ENCODE measurements at regions not wholly inside any gene's neighbourhood (a gene's known extent, or its start where the extent isn't known, plus 50 kb on each side); places are given as distances from the start of the nearest gene placed in this dataset.
A peak's percentile ranks its signal among the peaks of the same experiment; 100 is the strongest.
"Not testable (repeated sequence)": the region's sequence is repeated elsewhere in the genome, so short reads cannot be mapped to it uniquely, and the experiment has no call there.

DNA sequence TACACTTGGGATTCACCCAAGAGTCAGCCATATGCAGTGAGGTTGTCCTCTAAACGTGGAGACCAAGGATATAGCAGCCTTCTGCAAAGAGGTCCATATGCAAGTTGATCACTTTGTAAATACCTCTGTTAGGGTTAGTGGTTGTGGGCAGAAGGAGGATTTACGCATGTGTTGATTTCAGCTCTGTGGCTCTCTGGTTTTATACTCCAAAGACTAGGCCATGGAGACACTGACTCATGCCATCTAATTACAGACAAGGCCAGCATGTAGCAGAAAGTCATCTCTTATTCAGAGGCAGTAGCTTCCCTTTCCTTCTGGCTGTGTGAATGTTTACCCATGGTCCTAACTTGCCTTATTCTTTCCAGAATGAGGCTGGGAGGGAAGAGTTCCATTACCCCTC is 140.9 kb upstream of the GOLGA6L4 start:
- not testable (repeated sequence) for DNase-seq (ENCODE audit: low read depth in 2 of 2)

DNA sequence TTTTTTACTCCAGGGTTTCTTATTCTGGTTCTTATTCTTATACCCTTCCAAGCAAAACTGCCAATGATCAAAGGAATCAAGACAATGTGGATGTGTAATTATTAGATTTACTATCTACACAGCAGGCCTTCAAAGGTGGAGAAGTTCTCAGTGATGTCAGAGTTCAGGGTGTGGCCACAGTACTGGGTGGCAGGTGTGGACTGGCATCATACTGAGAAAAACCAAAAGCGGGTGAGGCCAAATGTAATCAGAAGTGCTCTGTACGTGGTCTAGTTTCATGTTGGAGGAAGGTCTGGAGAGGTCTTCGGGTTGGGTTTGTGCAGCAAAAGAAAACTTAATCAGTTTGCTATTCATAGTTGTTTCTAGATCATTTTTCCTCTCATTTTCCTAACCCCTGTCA is 138.5 kb upstream of the GOLGA6L4 start:
- not testable (repeated sequence) for DNase-seq (ENCODE audit: low read depth in 2 of 2)

DNA sequence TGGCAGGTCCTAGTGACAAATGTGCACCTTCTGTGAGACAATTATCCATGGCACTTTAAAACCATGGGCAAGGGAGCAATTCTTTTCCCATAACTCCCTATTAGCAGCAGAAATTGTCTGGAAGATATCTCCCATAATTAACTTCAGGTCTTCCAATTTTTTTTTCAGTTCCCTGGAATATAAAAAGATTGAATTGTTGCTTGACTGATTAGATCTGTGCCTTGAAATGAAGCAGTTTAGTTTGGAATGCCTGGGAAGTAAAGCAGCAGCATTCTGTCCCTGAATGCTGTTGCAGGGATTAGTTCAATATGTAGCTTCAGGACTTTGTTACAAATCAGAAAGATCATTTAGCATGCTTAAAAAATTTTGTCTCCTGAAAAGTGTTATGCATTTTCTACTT is 137.0 kb upstream of the GOLGA6L4 start:
- DNase-seq (ENCODE audit: low read depth in 2 of 2): no peak

- no peak for DNase-seq (ENCODE audit: low read depth in 2 of 2)
Measured at GRCh38 chr15:84099181-84099580, 136.4 kb upstream of the GOLGA6L4 start.

DNA sequence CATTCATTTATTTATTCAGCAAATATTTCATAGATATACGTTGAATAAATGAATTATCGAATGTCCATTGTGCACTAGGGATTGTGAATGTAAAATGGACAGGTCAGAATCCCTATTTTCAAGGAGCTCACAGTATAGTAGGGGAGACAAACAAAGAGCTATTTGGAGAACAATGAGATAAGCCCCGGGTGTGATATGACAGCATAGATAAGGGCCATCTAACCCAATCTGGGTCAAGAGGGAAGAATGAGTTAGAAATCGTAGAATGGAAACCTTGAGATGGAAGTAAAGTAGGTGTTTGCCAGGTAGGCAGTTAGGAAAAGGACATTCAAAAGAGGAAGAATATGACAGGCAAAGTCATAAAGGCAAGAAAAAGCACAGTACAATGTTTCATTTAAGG is 132.2 kb upstream of the GOLGA6L4 start:
- DNase-seq (ENCODE audit: low read depth in 2 of 2): no peak

DNA sequence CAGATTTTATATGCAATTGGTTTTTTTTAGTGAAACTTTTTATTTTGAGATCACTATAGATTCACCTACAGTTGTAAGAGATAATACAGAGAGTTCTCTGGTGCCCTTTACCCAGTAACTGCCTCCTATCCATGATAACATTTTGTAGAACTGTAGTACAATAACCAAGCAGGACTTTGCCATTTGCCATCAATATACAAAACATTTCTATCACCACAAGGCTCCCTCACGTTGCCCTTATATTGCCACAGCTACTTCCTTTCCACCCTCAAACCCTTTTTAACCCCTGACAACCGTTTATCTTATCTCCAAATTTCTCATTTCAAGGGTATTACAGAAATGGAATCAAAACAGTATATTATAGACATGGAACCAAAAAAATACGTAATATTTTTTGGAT is 130.7 kb upstream of the GOLGA6L4 start:
- DNase-seq (ENCODE audit: low read depth in 2 of 2): no peak

- no peak for DNase-seq (ENCODE audit: low read depth in 2 of 2)
Measured at GRCh38 chr15:84108728-84109127, 126.8 kb upstream of the GOLGA6L4 start.

GRCh38 chr15:84111575-84111974 is 124.0 kb upstream of the GOLGA6L4 start:
- no peak for DNase-seq (ENCODE audit: low read depth in 2 of 2)

DNA sequence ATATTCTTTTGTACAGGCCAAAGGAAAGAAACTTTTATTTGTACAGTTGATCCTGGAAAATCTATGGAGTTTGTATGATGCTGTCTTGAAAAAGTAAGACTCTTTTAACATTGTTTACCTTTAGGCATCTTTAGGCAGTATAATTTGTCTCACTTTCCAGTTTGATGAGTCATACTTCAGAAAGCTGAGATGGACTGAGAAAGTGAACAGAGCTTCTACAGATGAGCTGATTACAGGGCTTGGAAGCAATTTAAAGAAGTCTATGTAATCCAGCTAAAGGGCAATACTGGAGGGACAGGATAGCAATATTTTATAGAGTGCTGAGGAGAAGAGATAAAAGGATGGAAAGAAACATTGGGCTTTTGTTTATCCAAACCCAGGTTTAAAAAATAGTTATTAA is 123.5 kb upstream of the GOLGA6L4 start:
- DNase-seq (ENCODE audit: low read depth in 2 of 2): no peak

DNA sequence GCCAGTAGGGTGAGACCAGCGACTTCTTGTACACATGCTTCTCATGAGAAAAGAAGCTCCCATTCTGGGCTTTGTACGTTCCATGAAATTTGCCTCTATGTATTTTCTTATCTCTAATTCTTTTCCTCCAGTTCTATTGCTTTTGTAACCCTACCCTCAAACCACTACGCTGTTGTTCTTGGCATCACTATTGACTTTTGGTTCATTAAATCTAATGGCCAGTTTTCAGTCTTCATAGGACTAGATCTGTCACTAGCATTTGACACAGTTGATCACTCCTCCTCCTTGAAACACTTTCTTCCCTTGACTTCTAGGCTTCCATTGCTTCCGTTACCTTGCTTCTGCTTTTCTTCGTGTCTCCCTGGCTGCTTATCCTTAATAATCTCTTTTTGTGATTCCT is 121.7 kb upstream of the GOLGA6L4 start:
- no peak for DNase-seq (ENCODE audit: low read depth in 2 of 2)

- DNase-seq (ENCODE audit: low read depth in 2 of 2): not testable (repeated sequence)
Measured at GRCh38 chr15:84114680-84115079, 120.9 kb upstream of the GOLGA6L4 start.

- not testable (repeated sequence) for DNase-seq (ENCODE audit: low read depth in 2 of 2)
Measured at GRCh38 chr15:84119351-84119750, 116.2 kb upstream of the GOLGA6L4 start.

- DNase-seq (ENCODE audit: low read depth in 2 of 2): not testable (repeated sequence)
Measured at GRCh38 chr15:84120903-84121302, 114.7 kb upstream of the GOLGA6L4 start.

DNA sequence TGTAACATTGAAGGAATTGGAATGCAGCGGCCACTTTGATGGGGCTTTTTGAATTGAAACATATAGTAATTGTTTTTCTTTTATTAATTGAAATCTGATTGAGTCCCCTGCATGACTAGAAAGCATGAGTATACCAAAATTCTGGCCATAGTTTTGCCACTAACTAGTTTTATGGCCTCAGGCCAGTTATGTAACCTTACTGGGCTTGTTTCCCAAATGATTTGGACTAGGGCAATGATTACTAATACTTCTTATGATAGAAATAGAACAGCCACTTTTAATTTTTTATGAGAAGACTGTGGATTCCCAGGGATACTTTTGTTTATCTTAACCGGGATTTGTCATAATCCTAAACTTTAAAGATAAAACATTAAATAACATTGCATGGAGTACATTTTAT is 106.9 kb upstream of the GOLGA6L4 start:
- DNase-seq (ENCODE audit: low read depth in 2 of 2): not testable (repeated sequence)

GRCh38 chr15:84130098-84130831 is 105.3 kb upstream of the GOLGA6L4 start:
- DNase-seq (ENCODE audit: low read depth in 2 of 2): not testable (repeated sequence)

DNA sequence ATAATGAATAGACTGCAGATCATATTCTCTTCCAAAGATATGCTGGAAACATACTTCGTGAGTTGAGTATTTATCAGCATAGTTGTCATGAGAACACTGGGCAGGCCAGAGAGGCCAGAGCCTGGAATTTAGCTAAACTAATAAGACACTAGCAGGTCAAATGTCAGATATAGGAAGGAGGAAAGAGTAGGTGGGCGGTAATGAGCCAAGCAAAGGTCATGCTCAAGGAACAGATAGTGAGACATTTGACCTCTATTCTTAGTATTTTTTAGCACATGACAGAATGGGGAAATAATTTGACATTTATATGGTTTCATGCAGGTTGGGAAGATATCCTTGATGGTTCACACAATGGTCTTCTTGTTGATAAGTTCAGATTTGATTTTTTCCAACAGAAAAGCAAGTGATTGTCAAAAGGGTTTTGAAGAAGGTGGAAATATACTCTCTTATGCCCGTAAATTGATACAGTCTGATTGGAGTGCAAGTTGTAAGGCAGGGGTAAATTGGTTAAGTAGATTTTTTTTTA is 99.6 kb upstream of the GOLGA6L4 start:
- DNase-seq (ENCODE audit: low read depth in 2 of 2): not testable (repeated sequence)

DNA sequence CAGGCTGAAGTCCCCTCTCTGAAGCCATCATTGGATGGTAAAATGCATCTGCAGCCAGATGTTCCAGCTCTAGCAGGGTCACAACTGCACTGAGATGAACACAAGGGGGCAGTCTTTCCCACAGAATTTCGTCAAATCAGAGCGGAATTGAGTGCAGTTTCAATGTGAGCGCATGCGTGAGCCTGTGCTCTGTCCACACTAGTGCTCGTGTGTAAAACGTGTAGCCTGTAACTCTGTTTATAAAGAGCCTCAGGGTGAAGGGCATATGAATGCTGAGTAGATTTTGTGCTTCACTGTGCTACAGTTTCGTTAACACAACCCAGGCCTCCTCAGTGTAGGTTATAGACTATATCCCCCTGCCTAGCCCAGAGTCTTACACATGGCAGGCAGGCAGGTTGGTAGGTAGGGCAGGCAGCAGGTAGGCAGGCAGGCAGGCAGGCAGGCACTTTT is 92.7 kb upstream of the GOLGA6L4 start:
- DNase-seq (ENCODE audit: low read depth in 2 of 2): peak; percentile 35 to 51

DNA sequence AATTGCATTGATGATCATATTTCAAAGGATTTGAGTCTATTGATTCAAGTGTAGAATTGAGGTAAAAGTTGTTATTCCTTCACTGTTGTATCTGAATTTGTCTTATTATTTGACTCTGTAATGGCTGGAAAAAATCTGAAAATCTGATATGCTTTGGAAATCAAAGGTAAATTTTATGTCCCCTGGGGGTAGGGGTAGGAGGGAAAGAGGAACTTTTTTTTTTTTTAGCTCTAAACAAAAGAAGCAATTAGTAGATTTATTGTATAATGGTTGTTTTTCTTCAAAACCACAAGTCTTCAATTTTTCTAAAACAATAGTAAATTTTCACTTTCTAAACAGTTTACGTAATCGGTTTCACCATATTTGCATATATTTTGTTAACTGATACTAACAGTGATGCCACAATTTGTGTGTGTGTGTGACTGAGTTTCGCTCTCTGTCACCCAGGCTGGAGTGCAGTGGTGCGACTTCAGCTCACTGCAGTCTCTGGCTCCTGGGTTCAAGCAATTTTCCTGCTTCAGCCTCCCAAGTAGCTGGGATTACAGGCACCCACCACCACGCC is 91.7 kb upstream of the GOLGA6L4 start:
- DNase-seq (ENCODE audit: low read depth in 2 of 2): no peak

DNA sequence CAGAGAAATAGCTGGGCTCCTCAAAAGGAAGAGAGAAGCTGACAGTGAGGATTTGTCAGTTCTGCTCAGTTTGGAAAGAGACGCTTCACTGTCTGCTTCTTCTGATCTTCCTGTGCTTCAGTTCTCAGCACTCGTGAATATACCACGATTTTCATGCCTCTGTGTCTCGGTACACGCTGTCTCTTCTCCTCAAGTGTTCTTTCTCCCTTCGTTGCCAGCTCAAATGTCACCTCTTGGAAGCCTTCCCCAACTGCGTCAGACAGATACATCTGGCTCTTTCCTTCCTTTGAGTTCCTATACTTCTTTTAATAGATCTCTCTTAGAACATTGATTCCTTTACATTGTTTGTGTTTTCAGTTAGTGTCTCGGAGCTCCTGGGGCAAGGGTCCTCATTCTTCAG is 90.6 kb upstream of the GOLGA6L4 start:
- not testable (repeated sequence) for DNase-seq (ENCODE audit: low read depth in 2 of 2)

DNA sequence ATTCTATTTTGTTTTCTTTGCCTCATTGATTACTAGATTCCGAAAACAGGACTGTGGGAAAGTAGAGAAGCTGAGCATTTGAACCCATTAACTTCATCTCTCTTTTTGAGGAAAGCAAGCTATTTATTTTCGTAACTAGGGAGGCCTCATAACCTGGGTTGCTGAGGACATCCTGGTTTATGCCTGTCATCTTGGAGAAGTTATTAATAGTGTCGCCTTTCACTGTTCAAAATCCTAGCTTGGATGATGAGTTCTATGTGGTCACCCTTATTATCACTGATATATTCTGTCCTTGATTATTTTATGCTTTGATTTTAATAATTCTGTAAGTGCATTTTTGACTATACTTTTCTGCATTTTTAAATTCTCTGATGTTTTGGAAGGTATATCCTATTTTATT is 89.3 kb upstream of the GOLGA6L4 start:
- not testable (repeated sequence) for DNase-seq (ENCODE audit: low read depth in 2 of 2)

GRCh38 chr15:84147307-84147706 is 88.3 kb upstream of the GOLGA6L4 start:
- not testable (repeated sequence) for DNase-seq (ENCODE audit: low read depth in 2 of 2)

- DNase-seq (ENCODE audit: low read depth in 2 of 2): no peak
Measured at GRCh38 chr15:84151205-84151931, 84.2 kb upstream of the GOLGA6L4 start.

Data from fibroblast of skin of left quadriceps (primary cell).